ENCODE measurements at regions not wholly inside any gene's neighbourhood (a gene's known extent, or its start where the extent isn't known, plus 50 kb on each side); places are given as distances from the start of the nearest gene placed in this dataset.

DNA sequence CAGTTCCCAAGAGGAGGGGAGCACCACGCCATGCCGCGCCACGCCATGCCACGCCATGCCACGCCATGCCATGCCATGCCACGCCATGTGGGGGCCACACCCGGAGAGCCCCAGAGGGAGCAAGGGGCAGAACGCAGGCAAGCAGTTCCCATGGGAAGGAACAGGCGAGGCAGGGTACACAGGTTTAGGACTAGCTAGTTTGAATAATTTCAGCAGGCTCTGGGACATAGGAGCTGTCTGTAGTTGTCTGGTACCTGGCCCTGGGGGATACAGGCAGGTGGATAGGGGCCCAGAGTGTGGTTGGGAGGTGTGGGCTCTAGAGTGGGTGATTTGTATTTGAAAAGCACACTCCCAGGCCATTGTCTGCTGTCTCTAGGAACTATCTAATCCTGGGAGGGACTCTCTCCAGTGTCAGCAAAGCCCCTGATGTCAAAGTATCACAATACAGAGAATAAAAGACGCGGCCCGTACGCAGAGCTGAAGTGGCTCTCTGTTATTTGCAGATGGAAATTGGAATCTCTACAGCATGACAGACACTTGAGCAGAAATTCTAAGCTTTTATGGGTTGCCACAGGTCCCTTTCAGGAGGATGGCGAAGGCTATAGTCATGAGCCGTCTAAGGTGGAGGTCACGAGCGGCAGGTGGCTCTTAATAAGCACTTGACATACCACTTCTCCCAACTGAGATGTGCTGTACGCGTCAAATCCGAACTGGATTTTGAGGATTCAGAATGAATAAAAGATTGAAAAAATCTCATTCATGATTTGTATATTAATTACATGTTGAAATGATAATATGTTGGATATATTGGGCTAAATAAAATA lies 220.8 kb upstream of the TNRC6C start:
- no peak for DNase-seq

DNA sequence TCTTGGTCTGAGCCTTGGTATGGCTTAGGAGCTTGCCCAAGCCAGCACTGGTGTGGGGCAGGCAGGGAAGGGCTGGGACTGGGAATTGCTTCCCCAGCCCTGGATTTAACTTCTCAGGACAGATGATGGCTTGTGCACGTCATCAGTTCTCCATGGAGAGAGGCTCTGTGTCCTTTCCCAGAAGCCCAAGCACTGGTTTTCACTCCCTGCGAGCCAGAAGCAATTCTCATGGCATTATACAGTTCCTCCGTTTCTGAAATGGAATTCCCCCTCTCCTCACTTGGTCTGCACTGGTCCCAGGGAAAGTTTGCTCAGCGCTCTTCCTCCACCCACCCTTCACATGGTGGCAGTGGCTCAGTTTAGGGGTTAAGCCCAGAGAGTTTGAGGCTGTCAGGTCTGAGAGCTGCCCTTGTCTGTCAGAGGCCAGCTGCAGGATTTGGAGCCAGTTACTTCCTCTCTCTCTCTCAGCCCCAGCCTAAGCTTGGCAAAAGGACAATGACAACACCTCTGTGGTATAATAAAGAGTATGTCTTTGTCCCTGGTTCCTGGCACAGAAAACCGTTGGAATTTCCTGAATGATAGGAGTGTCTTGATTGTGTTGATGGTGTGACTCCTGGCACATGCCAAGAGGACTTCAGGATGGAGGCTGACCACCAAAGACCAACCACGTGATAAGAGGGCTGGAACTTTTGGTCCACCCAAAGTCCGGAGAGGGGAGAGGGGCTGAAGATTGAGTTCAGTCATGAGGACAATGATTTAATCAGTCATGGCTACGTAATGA lies 219.6 kb upstream of the TNRC6C start:
- DNase-seq, result no peak

DNA sequence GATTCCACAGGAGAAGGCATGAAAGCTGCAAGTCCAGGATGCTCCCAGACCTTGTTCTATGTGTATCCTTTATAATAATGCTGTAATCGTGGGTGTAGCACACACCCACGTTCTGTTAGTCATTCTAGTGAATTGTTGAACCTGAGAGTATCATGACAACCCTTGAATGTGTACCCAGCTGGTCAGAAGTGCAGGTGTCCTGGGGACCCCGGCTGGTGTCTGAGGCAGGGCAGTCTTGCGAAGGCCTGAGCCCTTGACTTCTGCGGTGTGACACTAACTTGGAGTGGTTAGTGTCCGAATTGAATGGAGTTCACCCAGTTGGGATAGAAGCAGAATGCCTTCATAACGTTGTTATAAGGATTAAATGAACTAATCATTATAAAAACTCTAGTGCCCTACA lies 218.0 kb upstream of the TNRC6C start:
- DNase-seq, result no peak

DNA sequence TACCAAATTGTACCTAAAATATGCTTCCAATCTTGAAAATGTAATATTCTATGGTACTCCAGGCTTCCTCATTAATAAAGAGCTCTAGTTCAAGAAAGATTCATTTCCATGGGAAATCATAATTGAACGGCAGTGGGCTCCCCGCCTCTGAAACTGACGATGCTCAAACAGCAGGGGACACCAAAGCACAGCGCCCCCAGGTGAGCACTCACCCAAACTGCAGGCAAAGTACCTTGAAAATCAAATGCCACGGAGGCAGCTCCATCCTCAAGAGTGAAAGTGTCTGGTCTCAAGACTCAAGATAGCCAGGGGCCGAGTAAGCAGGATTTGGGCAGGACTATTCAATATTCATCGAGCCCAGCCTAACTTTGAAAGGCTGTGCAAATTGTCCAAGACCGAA lies 217.4 kb upstream of the TNRC6C start:
- DNase-seq, result peak; percentile 34

DNA sequence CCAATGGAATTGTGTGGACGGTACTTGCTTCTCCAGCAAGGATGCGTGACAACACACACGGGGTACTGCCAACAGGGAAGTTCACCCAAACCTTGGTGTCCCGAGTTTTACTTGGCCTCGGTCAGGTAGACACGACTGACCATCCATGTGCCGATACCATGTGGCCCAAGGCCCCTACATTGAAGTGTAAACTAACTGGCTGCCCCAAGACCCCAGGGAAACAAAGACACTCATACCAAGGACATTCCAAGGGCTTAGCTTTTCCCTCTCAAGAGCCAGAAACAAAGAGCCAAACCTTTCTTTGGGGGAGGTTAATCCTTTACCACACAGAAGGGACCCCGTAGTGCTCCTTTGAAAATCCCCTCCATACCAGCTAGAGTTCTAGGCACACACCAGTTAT lies 215.9 kb upstream of the TNRC6C start:
- DNase-seq, result no peak

DNA sequence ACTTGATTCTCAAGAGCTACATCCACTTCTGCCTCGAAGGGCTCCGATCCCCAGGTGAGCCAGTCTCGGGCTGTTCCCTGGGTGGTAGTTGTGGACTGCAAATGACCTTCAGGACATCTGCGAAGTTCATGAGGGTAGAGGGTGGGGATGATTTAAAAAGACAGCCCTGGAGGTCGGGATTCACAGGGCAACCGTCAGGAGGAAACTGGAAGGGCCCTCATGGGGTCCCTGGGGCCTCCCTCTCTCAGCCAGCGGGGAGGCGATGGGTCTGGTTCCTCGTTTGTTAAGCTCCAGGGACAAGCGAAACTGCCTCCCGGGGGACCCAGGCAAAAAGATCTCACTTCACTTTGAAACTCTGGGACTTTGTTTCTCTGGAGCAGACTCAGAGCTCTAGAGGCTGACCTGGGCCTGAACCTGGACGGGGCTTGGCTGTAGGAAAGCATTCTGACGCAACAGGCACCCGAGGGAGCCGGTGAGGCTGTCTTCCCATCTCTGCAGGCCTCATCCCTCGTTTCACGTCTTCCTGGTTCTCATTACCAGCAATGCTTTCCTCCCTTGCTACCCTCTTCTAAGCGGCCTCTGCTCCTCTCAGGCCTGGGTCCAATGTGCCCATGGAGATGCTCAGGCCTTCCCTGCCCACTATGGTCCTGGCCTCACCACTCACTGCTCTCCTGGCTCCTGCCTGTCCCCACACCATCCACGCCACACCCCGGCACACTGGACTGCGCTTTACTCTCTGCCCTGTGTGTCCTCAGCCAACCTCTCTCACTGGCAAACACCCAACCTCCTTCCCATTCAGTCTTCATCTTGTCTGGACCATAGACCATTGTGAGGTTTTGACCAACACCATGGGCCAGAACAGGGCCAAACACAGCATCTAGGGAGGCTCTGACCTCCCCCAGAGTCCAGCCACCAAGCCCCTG lies 214.2 kb upstream of the TNRC6C start:
- DNase-seq, result no peak

DNA sequence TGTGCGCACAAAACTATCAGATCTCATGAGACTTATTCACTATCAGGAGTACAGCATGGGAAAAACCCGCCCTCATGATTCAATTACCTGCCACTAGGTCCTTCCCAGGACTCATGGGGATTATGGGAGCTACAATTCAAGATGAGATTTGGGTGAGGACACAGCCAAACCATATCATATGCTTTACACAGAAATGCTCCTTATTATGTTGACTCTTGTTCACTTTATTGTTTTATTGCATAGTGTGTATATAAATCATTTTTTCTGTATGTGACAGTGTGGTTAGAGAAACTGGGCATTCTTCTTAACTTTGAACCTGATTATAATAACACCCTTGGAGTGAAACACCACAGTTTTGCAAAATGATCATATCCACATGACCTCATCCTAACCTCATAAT lies 212.8 kb upstream of the TNRC6C start:
- DNase-seq, result no peak

DNA sequence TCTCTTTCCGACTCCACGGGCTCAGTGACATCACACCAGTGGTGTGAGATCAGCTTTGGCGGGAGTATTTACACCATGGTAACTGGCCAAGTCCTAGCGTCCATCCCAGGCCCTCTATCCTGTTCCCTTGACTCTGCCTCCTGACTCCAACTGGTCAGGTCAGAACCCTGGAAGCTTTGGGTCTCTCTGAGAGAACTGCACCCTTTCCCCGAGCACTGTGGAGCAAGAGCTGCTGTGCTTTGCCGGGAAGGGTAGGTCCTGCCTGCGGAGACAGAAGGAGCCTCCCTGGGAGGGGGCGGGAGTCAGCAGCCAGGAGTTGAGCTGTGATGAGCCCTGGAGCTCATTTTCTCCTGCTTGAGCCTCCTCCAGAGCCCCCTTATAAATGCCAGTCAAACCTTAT lies 212.1 kb upstream of the TNRC6C start:
- no peak for DNase-seq

DNA sequence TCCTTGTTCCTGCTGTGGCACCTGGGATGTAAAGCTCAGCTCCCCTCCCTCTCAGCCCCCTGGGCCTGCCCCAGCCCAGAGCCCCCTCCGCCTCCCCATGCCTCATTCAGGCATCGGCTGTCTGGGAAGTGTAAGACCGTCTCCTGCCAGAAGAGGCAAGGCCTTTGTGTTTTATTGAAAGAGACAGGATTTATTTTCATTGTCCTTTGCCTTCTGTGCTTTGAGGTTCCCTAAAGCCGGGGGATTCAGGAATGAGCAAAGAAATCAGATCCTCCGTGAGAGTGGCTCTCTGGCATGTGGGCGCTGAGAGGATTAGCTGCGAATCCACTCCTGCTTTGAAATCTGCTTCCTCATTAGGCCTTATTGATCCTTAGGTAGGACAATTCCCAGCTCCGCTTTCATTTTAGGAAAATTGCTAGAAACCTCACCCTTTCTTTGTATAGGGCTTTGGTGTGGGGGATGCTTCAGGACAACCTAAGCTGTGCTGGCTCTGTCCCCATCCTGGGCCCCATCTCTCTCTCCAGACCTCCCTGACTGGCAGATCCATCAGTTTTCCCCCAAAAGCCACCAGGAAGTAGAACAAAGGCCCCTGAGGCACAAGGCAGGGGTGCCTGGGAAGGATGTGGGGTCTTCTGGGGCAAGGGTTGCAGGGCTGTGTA lies 211.5 kb upstream of the TNRC6C start:
- no peak for DNase-seq

DNA sequence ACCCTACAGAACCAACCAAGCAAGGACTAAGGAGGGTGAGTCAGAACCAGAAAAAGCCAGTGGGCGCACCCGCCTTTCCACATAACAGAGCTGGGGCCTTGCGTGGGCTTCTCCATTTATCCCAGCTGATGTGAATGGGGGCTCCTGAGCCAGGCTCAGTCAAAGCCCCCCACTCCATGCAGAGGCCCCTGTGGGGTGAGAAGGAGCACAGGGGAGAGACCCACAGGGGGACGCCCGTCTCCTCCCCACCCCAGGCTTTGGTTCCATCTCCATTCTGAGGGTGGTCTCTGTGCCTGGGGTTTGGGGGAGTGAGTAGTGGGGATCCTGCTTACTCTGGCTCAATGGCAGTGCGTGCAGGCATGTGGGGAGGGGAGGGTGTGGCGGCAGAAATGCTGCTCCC lies 210.1 kb upstream of the TNRC6C start:
- DNase-seq, result no peak

DNA sequence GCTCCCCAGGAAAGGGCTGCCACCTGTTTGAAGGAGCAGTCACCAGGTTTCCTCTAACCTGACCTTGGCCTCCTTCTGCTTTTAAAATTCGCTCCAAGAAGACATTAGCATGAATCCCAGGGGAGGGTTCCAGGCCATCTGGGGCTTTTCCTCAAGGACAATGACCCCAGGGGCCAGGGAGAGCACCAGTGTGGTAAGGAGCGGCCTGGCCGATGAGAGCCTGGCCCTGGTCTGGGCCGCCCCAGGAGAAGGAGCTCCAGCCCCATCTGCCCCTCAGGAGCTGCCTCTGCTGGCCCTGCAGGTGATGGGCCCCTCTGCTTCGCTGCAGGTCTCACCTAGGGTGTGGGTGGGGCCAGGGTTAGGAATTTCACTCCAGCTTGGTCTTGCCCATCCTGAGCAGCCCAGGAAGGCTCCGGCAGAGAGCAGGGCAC lies 209.2 kb upstream of the TNRC6C start:
- no peak for DNase-seq

DNA sequence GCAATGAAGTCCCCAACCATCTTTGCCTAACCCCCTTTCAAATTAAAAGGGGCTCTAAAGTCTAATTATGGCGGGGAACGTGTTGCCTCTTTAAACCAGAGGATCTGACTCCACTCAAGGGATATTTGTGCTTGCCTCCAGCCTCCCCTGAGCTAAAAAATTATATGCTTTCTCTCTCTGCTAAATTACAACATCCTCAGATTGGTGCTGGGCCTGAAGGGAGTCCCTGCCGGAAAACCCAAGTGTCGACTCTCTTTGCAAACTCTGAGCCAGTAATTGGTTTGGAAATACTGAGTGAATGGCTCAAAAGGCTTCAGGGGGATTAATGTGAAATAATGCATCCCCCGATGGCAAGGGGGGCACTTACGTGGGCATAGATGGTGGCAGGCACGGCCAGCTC lies 208.5 kb upstream of the TNRC6C start:
- DNase-seq, result no peak

DNA sequence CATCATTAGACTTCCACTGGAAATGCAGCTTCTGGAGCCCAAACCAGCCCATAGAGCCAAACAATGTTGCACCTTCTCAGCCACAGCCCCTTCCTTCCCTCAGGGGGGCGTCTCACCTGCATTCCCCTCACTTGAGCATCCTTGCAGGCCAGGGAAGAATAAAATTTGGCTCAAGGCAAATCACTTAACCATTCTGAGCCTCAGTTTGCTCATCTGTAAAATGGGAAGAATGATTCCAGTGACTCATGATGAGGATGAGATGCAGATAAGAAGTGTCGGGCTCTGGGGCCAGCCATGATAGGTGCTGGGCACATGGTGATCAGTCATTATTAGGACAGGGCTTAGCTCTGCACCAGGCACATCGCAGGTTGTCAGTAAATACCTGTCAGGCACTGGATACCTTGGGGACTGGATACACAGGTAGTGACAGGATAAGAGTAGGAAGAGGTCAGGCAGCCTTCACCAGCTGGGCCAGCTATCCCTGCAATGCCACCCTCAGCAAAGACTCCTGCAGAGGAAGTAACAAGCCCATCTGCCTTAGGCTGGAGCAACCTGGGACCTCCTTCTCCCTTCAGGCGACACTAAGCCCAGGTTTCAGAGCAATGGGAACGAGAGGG lies 208.0 kb upstream of the TNRC6C start:
- DNase-seq, result no peak

DNA sequence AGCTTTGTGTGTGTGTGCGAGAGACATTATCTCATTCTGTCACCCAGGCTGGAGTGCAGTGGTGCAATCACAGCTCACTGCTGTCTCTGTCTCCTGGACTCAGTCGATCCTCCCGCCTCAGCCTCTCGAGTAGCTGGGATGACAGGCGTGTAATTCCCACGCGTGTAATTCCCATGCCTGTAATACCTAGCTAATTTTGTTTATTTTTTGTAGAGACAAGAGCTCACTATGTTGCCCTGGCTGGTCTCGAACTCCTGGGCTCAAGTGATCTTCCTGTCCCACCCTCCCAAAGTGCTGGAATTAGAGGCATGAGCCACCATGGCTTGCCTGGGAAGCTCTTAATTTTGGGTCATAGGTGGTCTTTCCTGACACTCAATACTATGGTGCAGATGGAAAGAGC lies 205.3 kb upstream of the TNRC6C start:
- no peak for DNase-seq

DNA sequence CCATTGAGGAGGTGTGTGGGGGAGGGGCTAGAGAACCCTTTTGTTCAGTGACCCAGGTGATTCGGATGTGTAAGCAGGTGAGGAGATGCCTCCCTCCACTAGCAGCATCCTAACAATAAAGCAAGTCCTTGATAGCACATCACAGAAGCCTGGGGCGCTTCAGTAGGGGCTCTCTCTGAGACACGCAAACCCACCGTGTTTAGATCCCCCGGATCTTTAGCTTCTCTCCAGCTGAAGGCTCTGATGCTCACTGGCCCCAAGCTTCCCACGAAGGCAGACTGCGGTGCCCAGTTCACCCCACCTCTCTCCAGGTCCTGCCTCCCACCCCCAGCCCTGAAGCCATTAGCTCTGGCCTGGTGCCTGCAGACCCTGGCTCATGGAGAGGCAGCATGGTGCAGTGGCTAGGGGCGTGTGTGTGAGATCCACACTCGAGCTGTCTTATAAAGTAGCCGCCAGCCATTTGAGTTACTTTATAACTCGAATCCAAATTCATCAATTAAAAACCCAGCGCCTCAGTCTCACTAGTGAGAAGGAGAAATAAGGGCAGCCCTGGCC lies 204.7 kb upstream of the TNRC6C start:
- DNase-seq, result no peak

DNA sequence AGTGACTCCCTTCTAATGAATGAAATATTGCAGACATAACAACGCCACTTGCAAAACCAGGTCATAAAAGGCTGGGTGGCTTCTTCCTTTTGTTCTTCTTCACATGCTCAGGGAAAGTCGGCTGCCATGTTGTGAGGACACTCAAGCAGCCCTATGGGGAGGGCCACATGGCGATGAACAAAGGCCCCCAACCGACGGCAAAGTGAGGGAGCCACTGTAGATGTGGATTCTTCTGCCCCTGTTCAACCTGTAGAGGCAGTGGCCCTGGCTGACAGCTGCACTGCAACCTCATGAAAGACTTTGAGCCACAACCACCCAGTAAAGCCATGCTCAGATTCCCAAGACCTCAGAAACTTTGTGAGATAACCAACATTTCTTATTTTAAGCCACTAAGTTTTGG lies 203.5 kb upstream of the TNRC6C start:
- no peak for DNase-seq

DNA sequence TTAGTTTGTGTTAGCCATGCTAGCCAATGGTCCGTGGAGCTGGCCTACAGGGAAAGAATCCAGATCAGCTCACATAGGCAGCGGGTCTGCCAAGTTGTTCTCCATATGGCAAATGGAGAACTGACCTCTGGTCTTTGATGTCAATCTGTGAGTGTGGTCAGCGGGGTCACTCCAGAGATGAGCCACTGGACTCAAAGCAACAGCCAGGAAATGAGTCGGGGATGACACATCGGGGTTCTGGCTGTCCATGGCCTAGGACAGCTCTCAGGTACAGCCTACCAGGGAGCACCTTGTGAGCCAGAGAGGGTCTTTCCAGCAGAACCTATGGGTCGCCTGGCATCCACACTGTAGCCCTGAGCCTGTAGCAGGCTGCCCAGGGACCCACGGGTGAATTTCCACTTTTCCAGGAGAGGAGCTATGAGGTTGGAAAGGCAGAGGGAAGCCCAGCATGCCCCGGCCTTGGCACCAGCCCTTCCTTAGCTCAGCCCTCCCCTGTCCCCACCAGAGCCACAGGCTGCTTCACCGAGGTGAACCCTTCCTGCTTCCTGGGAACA lies 203.0 kb upstream of the TNRC6C start:
- no peak for DNase-seq

DNA sequence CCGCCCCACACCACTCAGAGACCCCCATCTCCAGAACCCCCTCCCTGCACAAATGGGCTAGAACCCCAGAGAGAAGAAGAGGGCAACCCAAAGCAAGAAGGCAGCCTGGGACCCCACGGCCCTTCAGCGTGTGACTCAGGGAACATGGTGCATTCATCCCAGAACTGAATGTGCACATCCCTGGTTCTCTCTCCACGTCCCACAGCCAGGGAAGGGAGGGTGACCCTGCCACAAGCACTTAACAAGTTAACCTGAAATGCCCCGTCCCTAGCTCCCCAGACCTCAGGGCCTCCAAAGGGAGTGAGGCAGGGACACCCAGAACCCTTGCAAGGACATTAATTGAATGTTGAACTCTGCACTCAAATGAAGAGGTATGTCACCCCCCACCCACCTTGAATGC lies 202.5 kb upstream of the TNRC6C start:
- DNase-seq, result no peak

DNA sequence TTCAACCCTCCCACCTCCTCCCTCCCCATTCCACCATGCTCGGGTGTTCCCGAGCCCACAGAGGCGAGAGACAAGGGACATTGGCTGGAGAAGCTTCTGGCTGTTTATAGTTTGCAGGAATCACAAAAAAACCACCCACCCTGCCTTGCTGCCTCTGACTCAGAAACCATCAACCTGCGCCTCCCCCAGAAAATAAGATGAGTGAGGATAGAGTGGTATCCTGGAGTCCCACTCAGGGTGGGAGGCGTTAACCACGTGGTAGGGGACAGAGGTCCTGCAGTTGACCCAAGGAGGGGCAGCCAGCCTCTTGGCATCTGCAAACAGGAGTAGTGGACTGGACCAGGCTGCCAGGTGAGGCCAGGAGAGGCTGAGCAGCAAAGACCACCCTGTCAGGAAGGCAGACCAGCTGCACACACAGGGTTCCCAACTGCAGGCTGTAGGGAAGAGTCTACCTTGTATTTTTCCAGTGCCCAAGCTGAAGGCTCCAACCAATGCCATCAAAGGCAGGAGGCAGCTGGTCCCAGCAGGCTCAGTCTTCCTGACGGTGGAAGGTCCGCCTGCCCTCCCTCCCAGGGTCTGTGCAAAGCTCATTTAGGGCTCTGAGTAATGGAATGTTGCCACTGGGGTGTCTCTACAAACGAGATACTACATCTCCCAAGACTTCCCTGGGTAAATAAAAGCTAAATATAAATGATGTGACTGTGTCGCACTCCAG lies 201.5 kb upstream of the TNRC6C start:
- DNase-seq, result no peak

DNA sequence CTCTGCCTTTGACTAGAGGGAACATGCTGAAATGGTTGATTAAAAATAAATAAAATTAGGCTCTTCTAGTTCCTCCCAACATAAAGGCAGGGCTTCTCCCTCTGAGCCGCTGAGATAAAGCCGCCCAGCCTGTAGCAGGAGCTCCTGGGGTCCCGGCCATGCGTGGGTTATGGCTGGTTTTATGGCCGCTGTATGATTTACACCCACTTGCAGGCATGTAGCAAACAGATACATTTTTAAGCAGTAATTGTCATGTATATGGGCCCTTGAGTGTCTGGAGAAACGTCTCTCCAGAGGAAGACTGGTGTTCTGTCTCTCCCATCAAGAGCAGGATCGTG lies 201.0 kb upstream of the TNRC6C start:
- DNase-seq, result no peak

DNA sequence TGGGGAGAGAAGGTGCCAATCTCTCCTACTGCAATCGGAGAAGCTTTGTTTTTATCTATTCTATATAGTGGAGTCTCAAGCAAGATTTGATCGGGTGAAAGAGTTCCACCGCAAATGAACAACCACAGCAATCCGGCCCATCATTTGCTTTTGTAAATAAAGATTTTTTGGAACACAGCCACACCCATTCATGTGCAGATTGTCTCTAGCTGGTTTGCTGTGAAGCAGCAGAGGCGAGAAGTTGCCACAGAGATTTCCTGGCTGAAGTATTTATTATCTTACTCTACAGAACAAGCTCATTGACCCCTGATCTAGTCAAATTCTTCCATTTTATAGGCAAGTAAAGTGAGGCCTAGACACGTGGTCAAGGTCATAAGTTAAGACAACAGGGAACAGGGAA lies 195.5 kb upstream of the TNRC6C start:
- no peak for DNase-seq
